ENCODE measurements at regions not wholly inside any gene's neighbourhood (a gene's known extent, or its start where the extent isn't known, plus 50 kb on each side); places are given as distances from the start of the nearest gene placed in this dataset.
"Not testable (repeated sequence)": the region's sequence is repeated elsewhere in the genome, so short reads cannot be mapped to it uniquely, and the experiment has no call there.

- no peak for DNase-seq
Measured at GRCh38 chr20:12528591-12529041, 480.2 kb upstream of the SPTLC3 start.

GRCh38 chr20:12531626-12532025 is 477.1 kb upstream of the SPTLC3 start:
- DNase-seq = no peak

- peak; percentile 22 for DNase-seq
Measured at GRCh38 chr20:12535316-12535715, 473.5 kb upstream of the SPTLC3 start.

- no peak for DNase-seq
Measured at GRCh38 chr20:12535770-12536169, 473.0 kb upstream of the SPTLC3 start.

GRCh38 chr20:12554426-12554825 is 454.3 kb upstream of the SPTLC3 start:
- DNase-seq = no peak

- no peak for DNase-seq
Measured at GRCh38 chr20:12555369-12555768, 453.4 kb upstream of the SPTLC3 start.

GRCh38 chr20:12555849-12556248 is 452.9 kb upstream of the SPTLC3 start:
- DNase-seq = not testable (repeated sequence)

GRCh38 chr20:12557224-12557623 is 451.5 kb upstream of the SPTLC3 start:
- DNase-seq = no peak

- DNase-seq = no peak
Measured at GRCh38 chr20:12564979-12565378, 443.8 kb upstream of the SPTLC3 start.

GRCh38 chr20:12566596-12566995 is 442.2 kb upstream of the SPTLC3 start:
- DNase-seq = no peak

- peak; percentile 58 for DNase-seq
Measured at GRCh38 chr20:12570371-12570770, 438.4 kb upstream of the SPTLC3 start.

GRCh38 chr20:12573442-12573841 is 435.3 kb upstream of the SPTLC3 start:
- DNase-seq = no peak

- DNase-seq = no peak
Measured at GRCh38 chr20:12575352-12576095, 433.2 kb upstream of the SPTLC3 start.

GRCh38 chr20:12577213-12577612 is 431.6 kb upstream of the SPTLC3 start:
- DNase-seq = no peak

GRCh38 chr20:12581644-12582289 is 427.0 kb upstream of the SPTLC3 start:
- DNase-seq = no peak

- not testable (repeated sequence) for DNase-seq
Measured at GRCh38 chr20:12582710-12583109, 426.1 kb upstream of the SPTLC3 start.

GRCh38 chr20:12591949-12592470 is 416.8 kb upstream of the SPTLC3 start:
- peak; percentile 53 for DNase-seq

- no peak for DNase-seq
Measured at GRCh38 chr20:12592756-12593155, 416.0 kb upstream of the SPTLC3 start.

GRCh38 chr20:12593342-12593873 is 415.4 kb upstream of the SPTLC3 start:
- DNase-seq = no peak

- no peak for DNase-seq
Measured at GRCh38 chr20:12594410-12595088, 414.2 kb upstream of the SPTLC3 start.

- no peak for DNase-seq
Measured at GRCh38 chr20:12595841-12596240, 412.9 kb upstream of the SPTLC3 start.

- no peak for DNase-seq
Measured at GRCh38 chr20:12596863-12597262, 411.9 kb upstream of the SPTLC3 start.

- DNase-seq = no peak
Measured at GRCh38 chr20:12597551-12597950, 411.2 kb upstream of the SPTLC3 start.

Measured in NCI-H1436 (cell line).